Endothelial cell of umbilical vein (primary cell): ENCODE measurements at regions not wholly inside any gene's neighbourhood (a gene's known extent, or its start where the extent isn't known, plus 50 kb on each side); places are given as distances from the start of the nearest gene placed in this dataset.

Source experiments
- EZH2 ChIP-seq: IDR thresholded peaks from 2 replicates; pipeline ENCODE4 v1.6.1; 2012; ENCODE audit warnings: borderline replicate concordance, low read depth, mild to moderate bottlenecking, moderate library complexity, low read length, inconsistent platforms; ENCODE audit not compliant: severe bottlenecking
- GATA2 ChIP-seq: IDR thresholded peaks from 2 replicates; pipeline ENCODE4 v1.7.0; 2011; ENCODE audit warnings: low read depth, mild to moderate bottlenecking, moderate library complexity, mixed read lengths, low read length; ENCODE audit not compliant: insufficient read length, insufficient read depth
- JUN ChIP-seq: IDR thresholded peaks from 2 replicates; pipeline ENCODE4 v1.6.1; 2011; ENCODE audit warnings: borderline replicate concordance, low read depth; ENCODE audit not compliant: insufficient read length, insufficient read depth
- MYC ChIP-seq: IDR thresholded peaks from one replicate; pipeline ENCODE4 v1.6.1; 2011; ENCODE audit warnings: mild to moderate bottlenecking, low read depth, low read length
- POLR2A ChIP-seq: IDR thresholded peaks from 2 replicates; pipeline ENCODE4 v1.6.1; 2012; ENCODE audit warnings: low read depth, mild to moderate bottlenecking, control low read depth, low read length
- TF ChIP-seq, protein P1 (sequence below), 2 donors: IDR thresholded peaks; 1 replicate in 1 of 2; 2 replicates in 1 of 2; pipeline ENCODE4 v1.5.1; 2011; ENCODE audit warnings: low read length in 2 of 2, mild to moderate bottlenecking in 2 of 2, moderate library complexity in 2 of 2, control low read depth in 1 of 2, inconsistent platforms in 1 of 2, low read depth in 1 of 2; ENCODE audit not compliant: insufficient read depth in 1 of 2; ENCODE audit errors: extremely low read depth in 1 of 2

GRCh38 chr6:37106982-37107491 lies 62.9 kb upstream of the PIM1 start:
- TF ChIP-seq, protein P1, sequence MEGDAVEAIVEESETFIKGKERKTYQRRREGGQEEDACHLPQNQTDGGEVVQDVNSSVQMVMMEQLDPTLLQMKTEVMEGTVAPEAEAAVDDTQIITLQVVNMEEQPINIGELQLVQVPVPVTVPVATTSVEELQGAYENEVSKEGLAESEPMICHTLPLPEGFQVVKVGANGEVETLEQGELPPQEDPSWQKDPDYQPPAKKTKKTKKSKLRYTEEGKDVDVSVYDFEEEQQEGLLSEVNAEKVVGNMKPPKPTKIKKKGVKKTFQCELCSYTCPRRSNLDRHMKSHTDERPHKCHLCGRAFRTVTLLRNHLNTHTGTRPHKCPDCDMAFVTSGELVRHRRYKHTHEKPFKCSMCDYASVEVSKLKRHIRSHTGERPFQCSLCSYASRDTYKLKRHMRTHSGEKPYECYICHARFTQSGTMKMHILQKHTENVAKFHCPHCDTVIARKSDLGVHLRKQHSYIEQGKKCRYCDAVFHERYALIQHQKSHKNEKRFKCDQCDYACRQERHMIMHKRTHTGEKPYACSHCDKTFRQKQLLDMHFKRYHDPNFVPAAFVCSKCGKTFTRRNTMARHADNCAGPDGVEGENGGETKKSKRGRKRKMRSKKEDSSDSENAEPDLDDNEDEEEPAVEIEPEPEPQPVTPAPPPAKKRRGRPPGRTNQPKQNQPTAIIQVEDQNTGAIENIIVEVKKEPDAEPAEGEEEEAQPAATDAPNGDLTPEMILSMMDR (IDR thresholded peaks at IDR 0.05; ENCODE audit: extremely low read depth in 1 of 2, insufficient read depth in 1 of 2, low read depth in 1 of 2, low read length in 2 of 2), result no peak
- TF ChIP-seq JUN, result no peak
- TF ChIP-seq MYC, result no peak
- no peak for TF ChIP-seq POLR2A
- TF ChIP-seq EZH2, result no peak
- TF ChIP-seq GATA2, result no peak
